ENCODE measurements at regions not wholly inside any gene's neighbourhood (a gene's known extent, or its start where the extent isn't known, plus 50 kb on each side); places are given as distances from the start of the nearest gene placed in this dataset.
"Not testable (repeated sequence)": the region's sequence is repeated elsewhere in the genome, so short reads cannot be mapped to it uniquely, and the experiment has no call there.

DNA sequence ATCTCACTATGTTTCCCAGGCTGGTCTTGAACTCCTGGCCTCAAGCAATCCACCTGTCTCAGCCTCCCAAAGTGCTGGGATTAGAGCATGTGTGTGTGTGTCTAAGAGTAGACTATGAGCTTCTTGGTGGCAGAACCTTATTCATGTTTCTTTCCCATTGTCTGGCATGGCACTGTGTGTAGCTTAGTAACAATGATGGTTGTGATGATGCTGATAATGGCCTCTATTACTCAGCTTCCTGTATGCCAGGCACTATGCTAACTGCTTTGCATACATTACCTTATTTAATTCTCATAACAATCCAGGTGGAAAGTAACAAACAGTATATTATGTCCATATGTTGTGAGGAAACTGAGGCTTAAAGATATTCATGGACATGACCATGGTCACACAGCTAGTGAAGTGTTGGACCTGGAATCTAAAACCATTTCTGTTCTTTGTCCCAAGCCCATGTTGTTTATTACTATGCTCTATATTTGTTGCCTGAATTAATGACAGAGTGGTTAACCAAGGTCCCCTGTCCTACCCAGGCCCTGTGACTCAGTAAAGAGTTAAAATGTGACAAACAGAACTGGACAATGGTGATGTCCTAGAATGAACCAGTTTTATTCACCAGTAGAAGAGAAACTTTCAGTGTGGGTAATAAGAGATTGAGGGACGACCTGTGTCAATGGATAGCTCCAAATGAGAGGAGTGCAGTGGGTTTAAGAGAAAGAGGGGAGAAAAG lies 109.6 kb downstream of the KLF5 start:
- ATAC-seq (ENCODE audit: low read depth in 2 of 2) = no peak
- peaks cover 14% of the 10 kb centered on the region for H3K27me3 Mint-ChIP-seq
- no peak overlapping the region for H3K27ac Mint-ChIP-seq
- Histone ChIP-seq H3K36me3 (ENCODE audit: control insufficient read depth, insufficient read depth, low read length) (no peaks in the 10 kb centered on the region), H3K9me3 (ENCODE audit: control insufficient read depth in 2 of 2, low read length in 2 of 2) (no peaks in the 10 kb centered on the region), H3K27me3 (ENCODE audit: control insufficient read depth, insufficient read depth, low read length) (no peaks in the 10 kb centered on the region), H3K4me1 (ENCODE audit: control insufficient read depth, insufficient read depth, low read length, poor library complexity, severe bottlenecking) (no peaks in the 10 kb centered on the region), H3K27ac (ENCODE audit: insufficient read depth, low read length, poor library complexity, severe bottlenecking) (no peak overlapping the region), H3K4me3 (ENCODE audit: low read depth, low read length) (no peak overlapping the region)
- no peak overlapping the region for H3K4me3 Mint-ChIP-seq
- H3K36me3 Mint-ChIP-seq = no peaks in the 10 kb centered on the region
- peaks cover 0 to 2% (median 0%) of the 10 kb centered on the region in 4 donors for H3K4me1 Mint-ChIP-seq
- no peak for DNase-seq
- H3K9me3 Mint-ChIP-seq = peaks cover 0 to 3% (median 0%) of the 10 kb centered on the region in 7 donors

- Mint-ChIP-seq H3K27me3 (peaks cover 10% of the 10 kb centered on the region), H3K27ac (no peak overlapping the region), H3K9me3 (peaks cover 0 to 3% (median 0%) of the 10 kb centered on the region in 7 donors), H3K4me1 (peaks cover 0 to 2% (median 0%) of the 10 kb centered on the region in 4 donors), H3K4me3 (no peak overlapping the region), H3K36me3 (no peaks in the 10 kb centered on the region)
- H3K4me3 ChIP-seq (ENCODE audit: low read depth, low read length) = no peak overlapping the region
- no peaks in the 10 kb centered on the region for H3K36me3 ChIP-seq (ENCODE audit: control insufficient read depth, insufficient read depth, low read length)
- ATAC-seq (ENCODE audit: low read depth in 2 of 2) (no peak), DNase-seq (no peak)
- no peaks in the 10 kb centered on the region for H3K27me3 ChIP-seq (ENCODE audit: control insufficient read depth, insufficient read depth, low read length)
- H3K4me1 ChIP-seq (ENCODE audit: control insufficient read depth, insufficient read depth, low read length, poor library complexity, severe bottlenecking) = no peaks in the 10 kb centered on the region
- no peak overlapping the region for H3K27ac ChIP-seq (ENCODE audit: insufficient read depth, low read length, poor library complexity, severe bottlenecking)
- no peaks in the 10 kb centered on the region for H3K9me3 ChIP-seq (ENCODE audit: control insufficient read depth in 2 of 2, low read length in 2 of 2)
Measured at GRCh38 chr13:73167028-73167820, 108.4 kb downstream of the KLF5 start.

DNA sequence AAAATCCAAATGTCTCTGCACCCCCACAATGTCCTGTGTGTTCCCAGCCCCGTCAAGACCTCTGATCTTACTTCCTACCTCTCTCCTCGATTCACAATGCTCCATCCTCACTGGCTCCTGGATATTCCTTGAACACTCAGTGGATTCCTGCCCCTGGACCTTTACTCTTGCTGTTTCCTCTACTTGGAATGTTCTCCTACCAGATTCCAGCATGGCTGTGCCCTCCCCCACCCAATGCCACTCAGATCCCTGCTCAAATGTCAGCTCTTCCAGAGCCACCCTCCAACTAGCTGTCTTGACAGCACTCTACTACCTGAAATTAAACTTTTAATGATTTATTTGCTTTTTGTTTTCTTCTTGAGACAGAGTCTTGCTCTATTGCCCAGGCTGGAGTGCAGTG lies 107.4 kb downstream of the KLF5 start:
- no peak for ATAC-seq (ENCODE audit: low read depth in 2 of 2)
- peaks cover 0 to 2% (median 0%) of the 10 kb centered on the region in 4 donors for H3K4me1 Mint-ChIP-seq

GRCh38 chr13:73162912-73163911 lies 104.4 kb downstream of the KLF5 start:
- ATAC-seq (ENCODE audit: low read depth in 2 of 2) (no peak), DNase-seq (no peak)
- Histone ChIP-seq H3K27me3 (ENCODE audit: control insufficient read depth, insufficient read depth, low read length) (no peaks in the 10 kb centered on the region), H3K9me3 (ENCODE audit: control insufficient read depth in 2 of 2, low read length in 2 of 2) (no peaks in the 10 kb centered on the region), H3K27ac (ENCODE audit: insufficient read depth, low read length, poor library complexity, severe bottlenecking) (no peak overlapping the region), H3K36me3 (ENCODE audit: control insufficient read depth, insufficient read depth, low read length) (no peaks in the 10 kb centered on the region), H3K4me3 (ENCODE audit: low read depth, low read length) (no peak overlapping the region), H3K4me1 (ENCODE audit: control insufficient read depth, insufficient read depth, low read length, poor library complexity, severe bottlenecking) (no peaks in the 10 kb centered on the region)
- H3K27ac Mint-ChIP-seq = no peak overlapping the region
- no peaks in the 10 kb centered on the region for H3K4me1 Mint-ChIP-seq
- peaks cover 0 to 9% (median 0%) of the 10 kb centered on the region in 7 donors for H3K9me3 Mint-ChIP-seq
- peaks cover 5% of the 10 kb centered on the region for H3K27me3 Mint-ChIP-seq
- no peaks in the 10 kb centered on the region for H3K36me3 Mint-ChIP-seq
- no peak overlapping the region for H3K4me3 Mint-ChIP-seq

More for the DNA sequence above, 107.4 kb downstream of the KLF5 start:
- H3K9me3 Mint-ChIP-seq = peaks cover 0 to 4% (median 0%) of the 10 kb centered on the region in 7 donors
- H3K9me3 ChIP-seq (ENCODE audit: control insufficient read depth in 2 of 2, low read length in 2 of 2) = no peaks in the 10 kb centered on the region
- no peak overlapping the region for H3K4me3 ChIP-seq (ENCODE audit: low read depth, low read length)
- no peaks in the 10 kb centered on the region for H3K36me3 Mint-ChIP-seq
- DNase-seq = no peak
- H3K27ac ChIP-seq (ENCODE audit: insufficient read depth, low read length, poor library complexity, severe bottlenecking) = no peak overlapping the region
- no peaks in the 10 kb centered on the region for H3K27me3 ChIP-seq (ENCODE audit: control insufficient read depth, insufficient read depth, low read length)
- H3K36me3 ChIP-seq (ENCODE audit: control insufficient read depth, insufficient read depth, low read length) = no peaks in the 10 kb centered on the region
- no peak overlapping the region for H3K4me3 Mint-ChIP-seq
- H3K4me1 ChIP-seq (ENCODE audit: control insufficient read depth, insufficient read depth, low read length, poor library complexity, severe bottlenecking) = no peaks in the 10 kb centered on the region
- H3K27ac Mint-ChIP-seq = no peak overlapping the region
- peaks cover 5% of the 10 kb centered on the region for H3K27me3 Mint-ChIP-seq

GRCh38 chr13:73160371-73161031 lies 101.7 kb downstream of the KLF5 start:
- ATAC-seq (ENCODE audit: low read depth in 2 of 2); H3K9me3 ChIP-seq (ENCODE audit: control insufficient read depth in 2 of 2, low read length in 2 of 2); DNase-seq; H3K4me3 ChIP-seq (ENCODE audit: low read depth, low read length); H3K27me3 Mint-ChIP-seq; H3K27ac ChIP-seq (ENCODE audit: insufficient read depth, low read length, poor library complexity, severe bottlenecking); H3K4me1 ChIP-seq (ENCODE audit: control insufficient read depth, insufficient read depth, low read length, poor library complexity, severe bottlenecking); H3K27me3 ChIP-seq (ENCODE audit: control insufficient read depth, insufficient read depth, low read length); H3K9me3 Mint-ChIP-seq; H3K4me1 Mint-ChIP-seq; H3K36me3 ChIP-seq (ENCODE audit: control insufficient read depth, insufficient read depth, low read length); H3K27ac Mint-ChIP-seq; H3K4me3 Mint-ChIP-seq; H3K36me3 Mint-ChIP-seq: not testable (repeated sequence)

- H3K4me3 Mint-ChIP-seq = no peak overlapping the region
- peaks cover 0 to 5% (median 0%) of the 10 kb centered on the region in 7 donors for H3K9me3 Mint-ChIP-seq
- no peaks in the 10 kb centered on the region for H3K36me3 Mint-ChIP-seq
- H3K27me3 ChIP-seq (ENCODE audit: control insufficient read depth, insufficient read depth, low read length) = no peaks in the 10 kb centered on the region
- H3K9me3 ChIP-seq (ENCODE audit: control insufficient read depth in 2 of 2, low read length in 2 of 2) = no peaks in the 10 kb centered on the region
- H3K36me3 ChIP-seq (ENCODE audit: control insufficient read depth, insufficient read depth, low read length) = no peaks in the 10 kb centered on the region
- DNase-seq (no peak), ATAC-seq (ENCODE audit: low read depth in 2 of 2) (no peak)
- no peak overlapping the region for H3K27ac ChIP-seq (ENCODE audit: insufficient read depth, low read length, poor library complexity, severe bottlenecking)
- no peaks in the 10 kb centered on the region for H3K4me1 Mint-ChIP-seq
- peaks cover 12% of the 10 kb centered on the region for H3K27me3 Mint-ChIP-seq
- H3K27ac Mint-ChIP-seq = no peak overlapping the region
- H3K4me3 ChIP-seq (ENCODE audit: low read depth, low read length) = no peak overlapping the region
- H3K4me1 ChIP-seq (ENCODE audit: control insufficient read depth, insufficient read depth, low read length, poor library complexity, severe bottlenecking) = no peaks in the 10 kb centered on the region
Measured at GRCh38 chr13:73158851-73159250, 100.0 kb downstream of the KLF5 start.

DNA sequence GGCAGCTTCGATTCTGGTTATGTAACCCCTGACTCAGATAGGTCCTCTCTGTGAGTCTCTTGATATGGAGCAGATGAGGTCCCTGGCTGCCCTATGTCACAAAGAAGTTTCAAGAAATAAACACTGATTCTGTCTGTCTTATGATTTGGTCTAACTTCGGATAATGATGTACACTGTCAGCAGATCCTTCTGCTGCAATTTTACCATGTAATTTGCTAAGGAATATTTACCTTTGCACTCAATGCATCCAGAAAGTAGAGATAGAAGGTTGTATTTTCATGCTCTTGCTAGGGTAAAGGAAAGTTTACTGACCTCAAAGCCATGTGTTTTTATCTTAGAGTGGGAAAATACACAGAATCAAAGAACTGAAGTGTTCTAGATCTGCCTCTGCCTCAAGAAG lies 98.2 kb downstream of the KLF5 start:
- Mint-ChIP-seq H3K36me3 (no peaks in the 10 kb centered on the region), H3K4me3 (no peak overlapping the region), H3K27ac (no peak overlapping the region), H3K9me3 (peaks cover 0 to 5% (median 0%) of the 10 kb centered on the region in 7 donors), H3K4me1 (no peaks in the 10 kb centered on the region), H3K27me3 (peaks cover 12% of the 10 kb centered on the region)
- Histone ChIP-seq H3K4me1 (ENCODE audit: control insufficient read depth, insufficient read depth, low read length, poor library complexity, severe bottlenecking) (no peaks in the 10 kb centered on the region), H3K27ac (ENCODE audit: insufficient read depth, low read length, poor library complexity, severe bottlenecking) (no peak overlapping the region), H3K27me3 (ENCODE audit: control insufficient read depth, insufficient read depth, low read length) (no peaks in the 10 kb centered on the region), H3K36me3 (ENCODE audit: control insufficient read depth, insufficient read depth, low read length) (no peaks in the 10 kb centered on the region), H3K9me3 (ENCODE audit: control insufficient read depth in 2 of 2, low read length in 2 of 2) (no peaks in the 10 kb centered on the region), H3K4me3 (ENCODE audit: low read depth, low read length) (no peak overlapping the region)
- DNase-seq (no peak), ATAC-seq (ENCODE audit: low read depth in 2 of 2) (no peak)

Measured in CD4-positive, CD25-positive, alpha-beta regulatory T cell (primary cell).